ENCODE measurements at regions not wholly inside any gene's neighbourhood (a gene's known extent, or its start where the extent isn't known, plus 50 kb on each side); places are given as distances from the start of the nearest gene placed in this dataset.

DNA sequence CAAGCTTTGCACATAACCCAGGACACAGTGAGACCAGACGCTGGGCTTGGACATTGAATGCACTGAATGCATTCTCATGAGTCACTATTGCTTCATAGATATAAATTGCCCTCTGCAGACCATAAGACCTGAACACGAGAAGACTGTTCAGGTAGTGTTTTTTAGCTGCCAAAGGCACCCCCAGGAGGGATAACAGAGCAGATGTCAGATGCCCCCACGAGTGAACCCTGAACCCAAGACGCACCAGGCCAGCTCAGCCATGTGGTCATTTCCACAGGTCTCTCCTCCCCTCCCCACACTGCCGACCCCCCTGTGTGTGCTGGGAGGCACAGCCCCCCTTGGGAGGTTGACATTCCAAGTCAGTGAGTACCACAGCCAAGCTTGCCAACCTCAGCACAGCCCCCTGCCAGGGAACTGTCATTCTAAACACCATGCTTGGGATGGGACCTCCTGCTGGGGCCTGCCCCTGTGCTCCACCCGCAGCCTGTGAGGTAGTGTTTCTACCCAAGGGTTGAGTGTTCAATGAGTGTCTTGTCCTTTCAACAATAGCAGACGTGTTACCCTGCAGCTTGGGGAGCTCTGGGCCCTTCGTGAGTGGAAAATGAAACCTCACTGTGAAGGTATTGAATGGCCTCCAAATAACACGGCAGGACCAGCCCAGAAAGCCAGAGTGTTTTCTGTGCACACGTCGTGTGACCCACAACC, 68.2 kb downstream of the PSMG1 start:
- Histone ChIP-seq H3K36me3 (ENCODE audit: control insufficient read depth, low read depth, low read length) (no peaks in the 10 kb centered on the region), H3K27ac (ENCODE audit: low read length) (no peak overlapping the region)

DNA sequence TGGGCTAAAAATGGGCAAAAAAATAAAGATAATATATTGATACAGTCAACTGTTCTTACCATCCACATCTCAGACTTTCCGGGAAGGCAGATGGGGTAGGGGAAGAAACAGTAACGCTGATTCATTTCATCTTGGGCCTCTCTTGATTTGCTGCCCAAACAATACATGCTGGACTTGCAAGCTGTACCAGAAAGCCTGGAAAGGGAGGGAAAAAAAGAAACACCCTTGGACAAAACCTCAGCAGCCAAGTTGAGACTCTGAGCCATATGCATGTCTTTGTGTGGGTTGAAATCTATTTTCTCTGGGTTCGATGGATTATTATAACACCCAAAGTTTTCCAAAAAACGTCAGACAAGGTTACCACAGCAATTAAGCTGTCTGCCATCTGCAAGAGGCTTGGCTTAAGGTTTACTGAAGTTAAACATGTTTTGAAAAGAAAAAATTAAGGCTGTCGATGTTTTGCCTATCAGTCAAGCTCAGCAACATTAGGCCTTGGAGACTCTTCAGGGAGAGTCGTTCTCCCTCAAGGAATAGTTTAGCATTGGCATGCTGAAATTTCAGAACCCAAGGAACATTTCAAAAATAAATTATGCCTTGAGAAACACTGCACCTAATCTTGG, 71.2 kb downstream of the PSMG1 start:
- H3K9me3 ChIP-seq (ENCODE audit: control insufficient read depth, low read depth, low read length): no peaks in the 10 kb centered on the region
- H3K4me1 ChIP-seq (ENCODE audit: control insufficient read depth, low read depth, low read length): no peaks in the 10 kb centered on the region
- H3K27me3 ChIP-seq (ENCODE audit: control insufficient read depth, insufficient read depth, low read length): no peaks in the 10 kb centered on the region
- no peak overlapping the region for H3K9ac ChIP-seq (ENCODE audit: low read length)
- H3K4me3 ChIP-seq (ENCODE audit: low read length): no peak overlapping the region
- no peaks in the 10 kb centered on the region for H3K36me3 ChIP-seq (ENCODE audit: control insufficient read depth, low read depth, low read length)
- no peak overlapping the region for H3K27ac ChIP-seq (ENCODE audit: low read length)

More for the DNA sequence above, 68.2 kb downstream of the PSMG1 start:
- H3K9me3 ChIP-seq (ENCODE audit: control insufficient read depth, low read depth, low read length): no peaks in the 10 kb centered on the region
- no peak overlapping the region for H3K9ac ChIP-seq (ENCODE audit: low read length)
- H3K4me1 ChIP-seq (ENCODE audit: control insufficient read depth, low read depth, low read length): no peaks in the 10 kb centered on the region
- no peak overlapping the region for H3K4me3 ChIP-seq (ENCODE audit: low read length)
- no peaks in the 10 kb centered on the region for H3K27me3 ChIP-seq (ENCODE audit: control insufficient read depth, insufficient read depth, low read length)

DNA sequence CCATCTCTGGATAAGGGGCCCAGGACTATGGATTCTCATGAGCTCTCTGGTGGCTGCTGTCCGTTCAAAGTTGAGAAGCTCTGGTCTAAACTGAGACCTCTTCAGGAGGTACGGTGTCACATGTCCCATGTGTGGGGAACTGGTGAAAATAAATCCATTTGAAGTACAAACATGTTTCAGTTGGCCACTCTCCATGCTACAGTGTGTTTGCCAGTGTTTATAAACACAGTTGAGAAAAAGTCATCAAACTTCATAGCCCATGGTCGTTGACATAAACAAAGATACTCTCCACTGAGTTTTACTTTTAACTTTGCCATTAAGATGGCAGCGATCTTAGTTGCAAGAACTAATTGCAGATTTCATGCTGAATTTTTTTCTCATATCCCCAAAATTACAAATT, 72.8 kb downstream of the PSMG1 start:
- Histone ChIP-seq H3K4me3 (ENCODE audit: low read length) (no peak overlapping the region), H3K4me1 (ENCODE audit: control insufficient read depth, low read depth, low read length) (no peaks in the 10 kb centered on the region), H3K9ac (ENCODE audit: low read length) (no peak overlapping the region)

DNA sequence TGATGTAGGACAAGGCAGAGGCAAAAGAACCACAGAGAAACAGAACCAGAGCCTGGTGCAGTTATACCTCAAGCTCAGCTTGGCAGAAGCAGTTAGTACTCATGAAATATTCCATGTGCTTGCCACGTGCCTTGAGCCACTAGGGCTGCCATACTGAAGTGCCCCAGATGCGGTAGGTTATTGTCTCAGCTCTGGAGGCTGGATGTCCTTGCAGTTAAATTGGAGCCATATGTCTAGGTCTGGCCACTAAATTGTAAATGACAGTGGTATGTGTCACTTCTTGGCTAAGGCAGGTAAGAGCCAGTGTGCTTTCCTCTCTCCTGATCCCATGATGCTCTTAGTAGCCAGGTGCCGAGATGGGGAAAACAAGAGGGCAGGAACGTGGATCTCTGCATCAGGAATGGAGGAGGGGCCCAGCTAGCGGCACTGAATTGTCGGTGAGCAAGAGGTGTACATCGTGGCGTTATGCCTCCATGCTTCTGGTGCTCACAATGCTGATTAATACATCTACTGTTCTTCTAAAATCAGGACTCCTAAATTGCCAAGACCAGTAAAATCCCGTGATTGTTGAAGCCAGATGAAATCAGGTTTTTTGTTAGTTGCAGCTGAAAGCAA, 73.5 kb downstream of the PSMG1 start:
- no peaks in the 10 kb centered on the region for H3K36me3 ChIP-seq (ENCODE audit: control insufficient read depth, low read depth, low read length)
- H3K4me3 ChIP-seq (ENCODE audit: low read length): no peak overlapping the region
- H3K9ac ChIP-seq (ENCODE audit: low read length): no peak overlapping the region
- H3K27me3 ChIP-seq (ENCODE audit: control insufficient read depth, insufficient read depth, low read length): no peaks in the 10 kb centered on the region
- H3K9me3 ChIP-seq (ENCODE audit: control insufficient read depth, low read depth, low read length): no peaks in the 10 kb centered on the region
- peaks cover 5% of the 10 kb centered on the region for H3K4me1 ChIP-seq (ENCODE audit: control insufficient read depth, low read depth, low read length)
- no peak overlapping the region for H3K27ac ChIP-seq (ENCODE audit: low read length)

More for the DNA sequence above, 72.8 kb downstream of the PSMG1 start:
- Histone ChIP-seq H3K36me3 (ENCODE audit: control insufficient read depth, low read depth, low read length) (no peaks in the 10 kb centered on the region), H3K27me3 (ENCODE audit: control insufficient read depth, insufficient read depth, low read length) (no peaks in the 10 kb centered on the region), H3K9me3 (ENCODE audit: control insufficient read depth, low read depth, low read length) (no peaks in the 10 kb centered on the region), H3K27ac (ENCODE audit: low read length) (no peak overlapping the region)

DNA sequence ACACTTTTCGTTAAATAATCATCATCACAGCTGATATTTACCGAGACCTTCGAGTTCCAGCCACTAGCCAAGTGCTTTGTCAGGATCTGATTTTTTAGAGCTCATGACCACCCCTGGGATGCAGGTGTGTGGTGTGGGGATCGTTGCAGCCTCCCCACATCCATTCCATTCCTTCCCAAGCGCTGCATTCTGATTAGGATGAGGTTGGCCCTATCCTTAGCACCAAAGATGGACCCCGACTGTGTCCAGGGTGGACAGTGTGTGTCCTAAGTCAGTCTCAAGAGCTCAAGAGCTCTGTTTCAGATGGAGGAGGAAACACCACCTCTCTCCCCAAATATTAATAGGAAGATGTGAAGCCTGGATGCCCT, 74.1 kb downstream of the PSMG1 start:
- Histone ChIP-seq H3K27me3 (ENCODE audit: control insufficient read depth, insufficient read depth, low read length) (no peaks in the 10 kb centered on the region), H3K27ac (ENCODE audit: low read length) (no peak overlapping the region), H3K4me1 (ENCODE audit: control insufficient read depth, low read depth, low read length) (peaks cover 5% of the 10 kb centered on the region), H3K9ac (ENCODE audit: low read length) (no peak overlapping the region), H3K36me3 (ENCODE audit: control insufficient read depth, low read depth, low read length) (no peaks in the 10 kb centered on the region), H3K9me3 (ENCODE audit: control insufficient read depth, low read depth, low read length) (no peaks in the 10 kb centered on the region), H3K4me3 (ENCODE audit: low read length) (no peak overlapping the region)

DNA sequence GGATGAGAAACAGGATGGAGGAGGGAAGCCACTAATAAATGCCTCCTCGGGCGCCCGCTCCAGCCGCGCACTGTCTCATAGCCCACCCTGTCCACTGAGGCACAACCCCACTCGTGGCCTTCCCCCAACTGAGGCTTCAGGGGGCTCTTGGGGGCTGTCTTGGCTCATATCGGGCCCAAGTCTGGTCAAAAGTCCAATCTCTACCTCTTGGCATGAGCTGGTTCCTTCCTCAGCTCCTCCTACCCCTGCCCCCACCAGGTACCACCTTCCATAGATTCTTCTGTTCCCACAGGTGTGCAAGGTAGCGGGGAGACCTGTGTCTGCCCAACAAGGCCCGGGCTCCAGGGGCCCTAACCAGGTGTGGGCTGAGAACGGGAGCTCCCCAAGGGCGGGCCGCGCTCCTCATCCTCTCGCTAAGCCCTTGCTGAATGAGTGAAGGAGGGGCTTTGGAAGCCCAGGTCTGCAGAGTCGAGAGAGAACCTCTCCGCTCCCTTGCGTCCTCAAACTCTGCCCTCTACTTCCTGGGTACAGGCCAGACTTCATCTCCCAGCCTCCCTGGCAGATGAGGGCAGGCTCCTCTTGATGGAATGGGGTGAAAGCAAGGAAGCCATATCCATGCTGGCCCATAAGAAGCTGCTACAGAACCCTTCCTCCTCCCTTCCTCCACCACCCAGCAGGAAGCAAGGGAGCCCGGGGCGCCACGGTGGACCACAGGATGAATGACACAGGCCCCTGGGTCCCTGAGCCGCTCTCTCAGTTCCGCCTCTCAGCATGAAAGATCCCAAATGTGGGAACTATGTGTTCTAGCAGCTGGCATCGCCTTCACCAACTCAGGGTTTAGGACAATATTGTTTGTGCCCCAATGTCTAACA, 74.7 kb downstream of the PSMG1 start:
- no peak overlapping the region for H3K9ac ChIP-seq (ENCODE audit: low read length)
- H3K9me3 ChIP-seq (ENCODE audit: control insufficient read depth, low read depth, low read length): no peaks in the 10 kb centered on the region
- H3K4me1 ChIP-seq (ENCODE audit: control insufficient read depth, low read depth, low read length): peaks cover 5% of the 10 kb centered on the region

DNA sequence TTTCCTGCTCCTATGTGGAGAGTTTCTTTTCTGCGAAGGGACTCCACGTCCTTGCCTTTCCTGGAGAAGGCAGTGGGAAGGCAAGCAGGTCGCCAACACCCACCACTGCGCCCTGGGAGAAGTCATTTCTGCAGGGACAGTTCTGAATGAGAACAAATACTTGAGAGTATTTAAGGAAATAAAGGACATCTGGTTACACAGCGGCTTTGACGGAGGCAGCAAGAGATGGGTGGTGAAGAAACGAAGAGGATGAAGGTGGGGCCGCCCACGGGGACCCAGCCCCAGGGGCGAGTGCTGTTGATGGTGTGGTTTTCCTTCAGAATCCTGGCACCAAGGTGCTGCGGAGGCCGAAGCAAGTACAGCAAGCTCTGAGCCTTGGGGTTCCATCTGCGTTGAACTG, 75.5 kb downstream of the PSMG1 start:
- no peak overlapping the region for H3K9ac ChIP-seq (ENCODE audit: low read length)
- no peak overlapping the region for H3K27ac ChIP-seq (ENCODE audit: low read length)
- no peaks in the 10 kb centered on the region for H3K9me3 ChIP-seq (ENCODE audit: control insufficient read depth, low read depth, low read length)

More for the DNA sequence above, 74.7 kb downstream of the PSMG1 start:
- H3K27me3 ChIP-seq (ENCODE audit: control insufficient read depth, insufficient read depth, low read length): no peaks in the 10 kb centered on the region
- no peaks in the 10 kb centered on the region for H3K36me3 ChIP-seq (ENCODE audit: control insufficient read depth, low read depth, low read length)
- H3K4me3 ChIP-seq (ENCODE audit: low read length): no peak overlapping the region
- H3K27ac ChIP-seq (ENCODE audit: low read length): no peak overlapping the region

DNA sequence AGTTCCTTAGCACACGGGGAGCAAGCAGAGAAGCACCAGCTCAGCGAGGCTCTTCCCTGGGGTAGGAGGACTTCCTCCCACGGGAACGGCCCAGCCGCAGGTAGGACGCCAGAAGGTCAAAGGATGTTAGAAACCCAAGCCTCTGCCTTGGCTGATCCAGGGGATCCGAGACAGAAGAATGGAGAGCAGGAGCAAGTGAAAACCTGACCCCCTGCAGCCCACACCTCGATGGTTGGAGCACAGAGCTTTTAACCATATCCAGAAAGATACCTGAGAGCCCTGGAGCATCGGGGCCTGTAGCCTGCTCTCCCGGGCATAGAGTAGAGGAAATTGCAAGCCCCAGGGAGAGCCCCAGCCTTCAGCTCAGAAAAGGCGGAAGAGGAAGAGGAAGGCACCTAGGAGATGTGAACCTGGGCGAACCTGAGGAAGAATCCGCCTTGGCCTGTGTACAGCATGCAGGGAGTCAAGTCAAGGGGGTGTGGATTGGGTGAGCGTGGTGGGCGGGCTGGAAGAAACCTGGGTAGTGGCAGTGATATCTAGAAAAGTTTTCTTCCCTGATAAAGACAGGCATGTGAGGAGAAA, 76.3 kb downstream of the PSMG1 start:
- no peak overlapping the region for H3K27ac ChIP-seq (ENCODE audit: low read length)
- H3K36me3 ChIP-seq (ENCODE audit: control insufficient read depth, low read depth, low read length): no peaks in the 10 kb centered on the region
- no peaks in the 10 kb centered on the region for H3K9me3 ChIP-seq (ENCODE audit: control insufficient read depth, low read depth, low read length)
- no peak overlapping the region for H3K9ac ChIP-seq (ENCODE audit: low read length)
- no peaks in the 10 kb centered on the region for H3K27me3 ChIP-seq (ENCODE audit: control insufficient read depth, insufficient read depth, low read length)
- H3K4me1 ChIP-seq (ENCODE audit: control insufficient read depth, low read depth, low read length): peaks cover 5% of the 10 kb centered on the region
- H3K4me3 ChIP-seq (ENCODE audit: low read length): no peak overlapping the region

More for the DNA sequence above, 75.5 kb downstream of the PSMG1 start:
- H3K27me3 ChIP-seq (ENCODE audit: control insufficient read depth, insufficient read depth, low read length): no peaks in the 10 kb centered on the region
- H3K4me1 ChIP-seq (ENCODE audit: control insufficient read depth, low read depth, low read length): peaks cover 5% of the 10 kb centered on the region
- no peak overlapping the region for H3K4me3 ChIP-seq (ENCODE audit: low read length)
- no peaks in the 10 kb centered on the region for H3K36me3 ChIP-seq (ENCODE audit: control insufficient read depth, low read depth, low read length)

DNA sequence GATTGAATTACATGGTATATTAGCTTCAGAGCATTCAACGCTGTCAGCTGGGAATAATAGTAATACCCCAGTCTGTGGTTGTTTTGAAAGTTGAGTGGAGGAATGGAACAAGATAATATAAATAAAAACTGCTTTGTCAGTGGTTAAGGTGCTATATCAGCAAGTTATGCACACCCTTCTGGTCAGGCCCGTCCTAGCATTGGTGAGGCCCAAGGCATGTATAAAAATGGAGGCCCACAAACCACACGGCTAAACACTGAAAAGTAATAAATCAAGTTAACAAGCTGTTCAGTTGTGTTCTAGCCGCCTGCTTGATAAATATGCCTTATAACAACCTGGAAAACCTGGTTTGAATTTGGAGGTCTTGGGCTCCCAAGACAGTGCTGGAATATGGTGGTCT, 77.4 kb downstream of the PSMG1 start:
- Histone ChIP-seq H3K4me3 (ENCODE audit: low read length) (no peak overlapping the region), H3K36me3 (ENCODE audit: control insufficient read depth, low read depth, low read length) (no peaks in the 10 kb centered on the region), H3K9ac (ENCODE audit: low read length) (no peak overlapping the region), H3K9me3 (ENCODE audit: control insufficient read depth, low read depth, low read length) (no peaks in the 10 kb centered on the region), H3K27me3 (ENCODE audit: control insufficient read depth, insufficient read depth, low read length) (no peaks in the 10 kb centered on the region), H3K4me1 (ENCODE audit: control insufficient read depth, low read depth, low read length) (peaks cover 5% of the 10 kb centered on the region), H3K27ac (ENCODE audit: low read length) (no peak overlapping the region)

DNA sequence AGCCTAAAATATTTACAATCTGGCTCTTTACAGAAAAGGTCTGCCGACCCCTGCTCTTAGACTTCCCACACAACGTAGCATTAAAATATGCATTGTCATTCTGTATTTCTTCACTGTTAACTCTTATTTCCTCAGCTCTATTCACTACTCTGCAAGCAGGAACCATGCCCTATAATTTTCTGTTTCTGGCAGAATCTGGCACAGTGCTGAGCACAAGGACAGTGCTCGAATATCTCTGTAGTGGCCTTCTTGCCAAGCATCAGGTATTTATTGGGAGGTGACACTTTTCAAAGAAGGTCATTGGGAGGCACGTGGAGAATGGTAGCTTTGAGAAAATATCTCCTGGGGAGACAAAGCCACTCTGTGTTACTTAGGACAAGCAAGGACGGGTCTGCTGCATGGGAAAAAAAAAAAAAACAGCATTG, 77.9 kb downstream of the PSMG1 start:
- Histone ChIP-seq H3K4me3 (ENCODE audit: low read length) (no peak overlapping the region), H3K27ac (ENCODE audit: low read length) (no peak overlapping the region), H3K9ac (ENCODE audit: low read length) (no peak overlapping the region), H3K9me3 (ENCODE audit: control insufficient read depth, low read depth, low read length) (no peaks in the 10 kb centered on the region), H3K36me3 (ENCODE audit: control insufficient read depth, low read depth, low read length) (no peaks in the 10 kb centered on the region), H3K27me3 (ENCODE audit: control insufficient read depth, insufficient read depth, low read length) (no peaks in the 10 kb centered on the region), H3K4me1 (ENCODE audit: control insufficient read depth, low read depth, low read length) (peaks cover 5% of the 10 kb centered on the region)

DNA sequence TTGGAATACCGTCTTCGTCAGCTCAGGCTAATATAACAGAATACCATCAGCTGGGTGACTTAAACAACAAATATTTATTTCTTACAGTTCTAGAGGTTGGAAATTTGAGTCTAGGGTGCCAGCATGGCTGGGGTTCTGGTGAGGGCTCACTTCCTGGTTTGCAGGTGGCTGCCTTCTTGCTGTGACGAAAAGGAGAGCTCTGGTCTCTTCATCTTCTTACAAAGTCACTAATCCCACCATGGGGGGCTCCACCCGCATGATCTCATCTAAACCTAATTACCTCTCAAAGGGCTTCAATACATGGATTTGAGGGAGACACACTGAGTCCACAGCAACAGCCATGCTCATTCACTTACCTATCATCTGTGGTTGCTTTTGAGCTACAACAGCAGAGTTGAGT, 78.3 kb downstream of the PSMG1 start:
- no peak overlapping the region for H3K27ac ChIP-seq (ENCODE audit: low read length)
- no peaks in the 10 kb centered on the region for H3K36me3 ChIP-seq (ENCODE audit: control insufficient read depth, low read depth, low read length)
- peaks cover 5% of the 10 kb centered on the region for H3K4me1 ChIP-seq (ENCODE audit: control insufficient read depth, low read depth, low read length)
- no peaks in the 10 kb centered on the region for H3K27me3 ChIP-seq (ENCODE audit: control insufficient read depth, insufficient read depth, low read length)
- no peak overlapping the region for H3K9ac ChIP-seq (ENCODE audit: low read length)
- no peak overlapping the region for H3K4me3 ChIP-seq (ENCODE audit: low read length)
- no peaks in the 10 kb centered on the region for H3K9me3 ChIP-seq (ENCODE audit: control insufficient read depth, low read depth, low read length)
